C1 segment of cervical spinal cord (tissue), 14 donors: ENCODE measurements at regions not wholly inside any gene's neighbourhood (a gene's known extent, or its start where the extent isn't known, plus 50 kb on each side); places are given as distances from the start of the nearest gene placed in this dataset.

Experiments
- DNase-seq, 14 donors: peaks; one replicate each; lab custom pipeline; 2025; lab: John Stamatoyannopoulos, UW

DNA sequence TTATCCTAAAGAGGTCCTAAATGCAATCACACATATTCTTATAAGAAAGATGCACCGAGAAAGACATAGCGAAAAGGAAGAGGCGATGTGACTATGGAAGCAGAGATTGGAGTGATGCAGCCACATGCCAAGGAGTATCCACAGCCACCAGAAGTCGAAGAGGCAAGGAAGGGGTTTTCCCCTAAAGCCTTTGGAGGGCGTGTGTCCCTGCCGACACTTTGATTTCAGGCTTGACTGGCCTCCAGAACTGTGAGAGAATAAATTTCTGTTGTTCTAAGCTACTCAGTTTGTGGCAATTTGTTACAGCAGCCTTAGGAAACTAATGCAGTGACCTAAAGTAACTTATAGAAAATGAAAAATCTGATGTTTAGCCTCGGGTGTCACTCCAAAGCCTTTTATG is 179.5 kb upstream of the CITED2 start:
- DNase-seq, result no peak

DNA sequence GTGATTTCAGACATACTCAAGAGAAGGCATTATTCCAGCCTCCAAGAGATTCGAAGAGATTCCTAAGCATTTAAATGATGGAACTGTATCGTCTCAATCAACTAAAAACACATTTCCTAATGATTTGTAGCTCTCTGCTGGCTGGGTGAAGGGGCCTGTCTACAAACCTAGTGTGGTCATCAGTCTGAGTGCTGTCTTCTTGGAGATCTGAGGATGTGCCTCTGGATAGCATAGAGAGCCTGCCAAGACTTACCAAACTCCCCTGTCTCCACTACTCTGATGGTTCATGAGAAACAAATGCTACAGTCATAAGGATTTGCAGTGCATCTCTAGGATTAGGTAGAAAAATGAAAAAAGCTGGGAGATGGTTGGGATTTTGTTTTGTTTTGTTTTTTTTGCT is 176.9 kb upstream of the CITED2 start:
- no peak for DNase-seq

DNA sequence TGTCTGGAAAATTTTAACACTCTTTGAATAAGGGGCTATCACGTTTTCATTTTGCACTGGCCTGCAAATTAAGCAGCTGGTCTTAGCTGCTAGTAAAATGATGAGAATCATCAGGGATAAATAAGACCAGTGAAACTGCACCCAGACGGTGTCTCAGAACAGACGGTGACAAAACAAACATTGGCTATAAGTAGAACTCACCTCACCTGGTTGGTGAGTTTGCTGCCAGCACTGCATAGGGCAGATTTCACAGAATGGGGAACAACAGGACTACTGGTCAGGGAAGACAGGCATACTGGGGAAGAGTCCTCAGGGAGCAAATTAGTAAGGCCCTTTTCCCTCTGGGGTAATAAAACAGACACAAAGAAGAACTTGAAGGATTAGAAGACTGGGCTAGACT is 175.9 kb upstream of the CITED2 start:
- DNase-seq, result no peak

DNA sequence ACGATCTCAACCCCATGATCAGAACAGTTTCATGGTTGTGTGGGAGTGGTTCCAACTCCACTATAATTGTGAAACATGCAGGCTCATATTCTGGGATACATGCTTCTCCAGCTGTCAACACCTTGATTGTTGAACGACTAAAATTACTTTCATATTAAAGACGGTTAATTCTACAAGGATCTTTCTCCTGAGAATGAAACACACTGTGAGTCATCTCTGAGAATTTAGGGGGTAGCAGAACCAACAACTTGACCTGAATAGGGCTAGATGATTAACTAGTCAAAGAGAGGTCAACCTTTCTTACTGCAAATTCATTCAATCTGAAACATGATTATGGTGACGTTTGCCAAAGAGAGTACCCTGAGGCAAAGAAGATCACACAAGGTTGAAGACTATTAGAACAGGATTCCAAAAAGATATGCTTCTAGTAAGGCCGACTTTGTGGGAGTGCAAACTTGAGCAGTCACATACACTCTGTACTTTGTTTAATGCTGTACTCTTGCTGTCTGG is 175.2 kb upstream of the CITED2 start:
- no peak for DNase-seq

DNA sequence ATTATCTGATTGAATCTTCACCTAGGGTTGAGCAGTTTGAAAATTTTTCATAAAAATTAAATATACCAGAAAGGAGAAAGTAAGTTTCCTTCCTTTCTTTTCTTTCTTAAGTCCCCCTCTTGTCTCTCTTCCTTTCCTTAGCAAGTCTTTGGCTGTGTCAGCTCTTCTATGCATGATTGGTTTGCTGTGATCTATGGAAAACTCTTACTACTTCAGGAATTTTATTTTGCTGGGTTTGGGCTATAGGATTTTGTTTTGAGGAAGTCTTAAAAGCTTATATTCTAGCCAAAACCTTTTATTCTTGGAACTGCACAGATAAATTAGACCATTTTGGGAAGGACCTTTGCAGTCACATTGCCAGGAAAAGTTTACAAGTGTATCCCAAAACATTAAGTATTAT is 173.4 kb upstream of the CITED2 start:
- no peak for DNase-seq

DNA sequence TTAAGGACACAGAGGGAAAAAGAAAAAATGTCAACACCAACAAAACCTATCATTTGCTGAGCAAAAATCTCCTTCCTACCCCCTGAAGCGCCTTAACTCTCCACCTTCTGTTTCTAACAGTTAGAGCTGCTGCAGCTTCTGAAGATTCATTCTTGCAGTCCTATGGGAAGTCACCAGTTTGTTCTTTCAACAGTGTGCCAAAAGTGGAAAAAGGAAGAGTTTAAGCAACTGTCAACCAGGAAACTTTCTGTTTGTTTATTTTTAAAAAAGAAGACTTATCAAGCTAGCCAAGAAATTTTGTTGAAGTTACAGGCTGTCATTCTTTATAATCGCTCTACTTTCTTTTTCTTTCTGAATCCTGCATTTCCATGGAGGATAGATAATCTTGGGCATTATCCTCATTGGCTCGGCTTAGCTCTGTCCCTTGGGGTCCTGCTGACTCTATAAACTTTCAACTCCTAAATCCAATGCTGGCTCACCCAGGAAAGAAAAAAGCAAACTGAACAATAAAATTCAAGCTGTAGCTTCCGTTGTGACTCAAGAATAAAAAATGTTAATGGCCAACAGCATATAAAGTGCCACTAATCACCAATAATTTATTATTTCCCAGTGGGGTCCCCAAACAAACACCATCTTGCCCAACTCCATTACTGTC is 172.8 kb upstream of the CITED2 start:
- no peak for DNase-seq

DNA sequence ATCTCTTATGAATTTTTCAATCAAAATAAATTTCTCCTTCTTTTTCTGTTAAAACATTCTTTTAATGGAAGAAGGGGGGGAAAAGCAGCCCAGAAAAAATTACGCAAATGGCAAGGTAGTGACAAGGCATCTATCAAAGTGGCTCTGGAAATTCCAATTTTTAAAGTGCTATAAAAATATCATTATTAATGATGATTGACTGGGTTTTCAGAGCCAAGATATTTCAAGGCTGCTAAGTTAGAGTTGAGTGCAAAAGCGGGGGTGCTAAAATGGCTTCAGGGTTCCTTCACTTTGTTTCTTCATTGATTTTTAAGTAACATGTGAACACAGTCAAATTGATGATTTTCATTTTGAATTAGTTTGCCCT is 171.6 kb upstream of the CITED2 start:
- DNase-seq, result no peak

DNA sequence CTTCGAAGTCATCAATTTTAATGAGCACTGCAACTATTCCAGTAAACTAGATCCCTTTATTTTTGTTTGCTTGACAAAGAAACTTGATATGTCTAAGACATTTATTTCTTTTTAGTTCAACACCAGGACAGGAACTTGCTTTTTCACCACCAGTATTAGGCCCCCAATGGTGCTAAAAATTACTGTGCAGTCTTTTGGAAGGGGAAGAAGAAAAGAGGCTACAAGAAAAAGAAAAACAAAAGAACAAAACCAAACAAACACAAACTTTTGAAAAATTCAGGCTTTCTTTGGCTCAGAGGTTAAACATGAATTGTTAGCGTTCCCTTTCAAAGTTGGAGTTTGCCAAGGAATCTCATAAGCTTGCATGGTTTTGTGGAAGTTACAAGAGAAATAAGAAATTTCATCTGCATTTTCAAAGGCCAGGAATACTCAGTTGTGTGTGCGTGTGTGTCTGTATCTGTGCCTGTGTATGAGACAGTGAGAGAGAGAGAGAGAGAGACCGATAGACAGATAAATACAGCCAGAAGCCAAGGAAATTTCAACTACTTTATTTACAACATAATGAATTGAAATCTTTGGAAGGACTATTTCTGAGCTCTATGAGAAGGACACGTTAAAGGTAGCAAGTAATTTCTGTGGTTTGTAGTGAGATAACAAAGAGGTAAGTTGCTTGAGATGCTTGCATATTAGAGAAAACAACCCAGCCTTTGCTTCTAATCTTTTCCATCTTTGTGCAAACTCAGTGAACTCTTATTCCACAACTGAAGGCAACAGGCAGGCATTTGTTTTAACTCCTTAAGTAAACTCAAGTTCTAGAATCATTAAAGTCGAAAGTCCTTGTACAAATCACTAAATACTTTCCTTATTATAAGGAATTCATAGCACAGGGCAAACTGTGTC is 171.0 kb upstream of the CITED2 start:
- no peak for DNase-seq

DNA sequence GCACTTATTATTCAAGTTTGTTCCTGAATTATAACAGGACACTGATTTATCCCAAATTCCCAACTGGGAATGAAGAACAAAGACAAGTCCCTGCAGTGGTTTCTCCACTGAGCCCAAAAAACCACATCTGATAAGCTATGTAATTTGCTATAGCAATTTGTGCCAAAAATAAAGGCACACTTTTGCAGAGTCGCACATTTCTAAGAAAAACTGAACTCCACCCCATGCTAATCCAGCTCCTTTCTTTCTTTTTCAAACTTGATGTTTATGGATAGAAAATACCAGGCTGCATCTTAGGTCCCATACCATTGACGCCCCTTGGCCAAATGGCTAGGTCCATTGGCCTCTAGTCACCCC is 170.2 kb upstream of the CITED2 start:
- DNase-seq, result no peak

DNA sequence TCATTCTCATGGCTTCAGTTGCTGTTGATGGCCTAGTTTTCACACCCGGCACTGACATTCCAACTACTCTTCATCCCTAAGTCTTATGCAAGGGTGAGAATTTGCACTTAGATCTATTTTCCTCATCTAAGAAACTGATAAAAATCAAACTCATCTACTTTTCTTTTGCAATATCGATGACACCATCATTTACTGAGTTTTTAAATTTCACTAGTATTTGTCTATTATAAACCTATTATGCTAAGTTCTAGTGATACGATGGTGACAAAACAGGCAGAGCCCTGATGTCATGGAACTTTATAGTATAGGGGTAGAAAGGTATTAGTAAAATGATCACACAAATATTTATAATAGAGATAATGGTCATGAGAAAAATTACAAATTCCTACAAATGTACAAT is 167.9 kb upstream of the CITED2 start:
- DNase-seq, result no peak

DNA sequence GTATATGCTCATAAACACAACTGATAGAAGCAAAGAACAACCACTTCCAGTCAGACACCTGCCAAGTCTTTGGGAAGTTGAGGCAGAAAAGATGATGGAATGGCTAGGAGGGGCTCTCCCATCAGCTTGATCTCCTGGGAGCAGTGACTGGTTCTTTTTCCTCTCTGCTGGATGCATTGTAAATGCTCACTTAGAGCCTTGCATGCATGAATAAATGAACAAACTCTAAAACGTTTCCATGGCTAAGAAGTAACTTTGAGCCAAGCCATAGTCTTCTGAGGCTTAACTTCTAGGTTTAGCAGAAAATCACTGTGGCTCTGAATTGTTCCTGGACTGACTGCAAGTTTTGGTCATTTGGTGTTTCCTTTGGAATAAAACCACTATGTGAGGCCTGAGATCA is 166.4 kb upstream of the CITED2 start:
- no peak for DNase-seq

DNA sequence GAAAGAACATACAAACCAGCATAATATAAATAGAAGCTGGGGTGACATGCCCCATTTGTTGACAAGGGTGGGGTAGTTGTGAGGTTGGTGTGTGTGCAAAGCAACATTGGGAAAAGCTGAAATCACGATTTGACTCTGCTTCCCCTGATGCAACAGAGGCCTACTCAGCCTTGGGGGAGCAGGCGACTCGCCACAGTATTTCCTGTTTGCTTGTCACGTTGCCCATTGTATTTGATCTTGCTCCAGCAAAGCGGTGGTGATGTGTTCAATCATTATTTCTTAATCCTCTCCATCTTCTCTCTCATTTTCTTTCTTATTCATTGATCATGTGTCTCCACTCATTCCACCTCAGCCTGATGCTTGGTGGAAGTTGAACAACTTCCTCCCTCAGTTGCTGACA is 165.8 kb upstream of the CITED2 start:
- no peak for DNase-seq

DNA sequence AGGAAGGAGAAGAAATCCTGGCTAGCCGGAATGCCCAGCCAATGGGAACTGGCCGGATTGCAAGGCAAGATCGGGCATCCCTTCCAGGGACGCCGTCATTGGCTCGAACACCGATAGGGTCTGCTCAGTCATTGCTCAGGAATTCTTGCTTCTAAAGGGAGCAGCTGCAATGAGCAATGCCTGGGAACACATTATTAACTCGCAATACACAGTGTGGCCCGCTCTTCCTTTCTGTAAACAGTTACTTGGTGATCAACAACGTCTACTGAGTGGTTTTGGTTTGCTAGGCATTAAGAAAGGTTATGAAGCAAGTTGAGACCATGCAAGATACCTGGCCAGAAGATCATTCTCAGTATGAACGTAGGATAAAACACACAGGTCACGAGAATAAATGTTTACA is 165.4 kb upstream of the CITED2 start:
- DNase-seq, result no peak

DNA sequence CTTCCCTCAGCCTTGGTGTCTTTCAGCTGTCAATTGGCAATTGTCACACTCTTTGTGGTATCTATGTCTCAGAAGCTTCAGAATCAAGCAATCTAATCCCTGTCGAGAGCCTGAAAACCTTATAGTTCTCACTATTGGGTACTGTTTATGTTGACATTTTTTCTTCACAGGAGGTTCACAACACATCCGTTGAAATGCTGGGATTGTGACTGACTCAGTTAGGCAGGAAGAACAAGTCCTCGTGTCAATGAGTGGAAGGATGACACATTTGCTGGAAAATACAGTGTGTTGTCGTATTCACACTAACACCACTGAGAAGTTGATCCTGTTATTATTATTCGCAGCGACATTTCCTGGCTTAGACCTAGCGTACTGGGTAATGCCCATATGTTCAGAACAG is 163.9 kb upstream of the CITED2 start:
- no peak for DNase-seq

DNA sequence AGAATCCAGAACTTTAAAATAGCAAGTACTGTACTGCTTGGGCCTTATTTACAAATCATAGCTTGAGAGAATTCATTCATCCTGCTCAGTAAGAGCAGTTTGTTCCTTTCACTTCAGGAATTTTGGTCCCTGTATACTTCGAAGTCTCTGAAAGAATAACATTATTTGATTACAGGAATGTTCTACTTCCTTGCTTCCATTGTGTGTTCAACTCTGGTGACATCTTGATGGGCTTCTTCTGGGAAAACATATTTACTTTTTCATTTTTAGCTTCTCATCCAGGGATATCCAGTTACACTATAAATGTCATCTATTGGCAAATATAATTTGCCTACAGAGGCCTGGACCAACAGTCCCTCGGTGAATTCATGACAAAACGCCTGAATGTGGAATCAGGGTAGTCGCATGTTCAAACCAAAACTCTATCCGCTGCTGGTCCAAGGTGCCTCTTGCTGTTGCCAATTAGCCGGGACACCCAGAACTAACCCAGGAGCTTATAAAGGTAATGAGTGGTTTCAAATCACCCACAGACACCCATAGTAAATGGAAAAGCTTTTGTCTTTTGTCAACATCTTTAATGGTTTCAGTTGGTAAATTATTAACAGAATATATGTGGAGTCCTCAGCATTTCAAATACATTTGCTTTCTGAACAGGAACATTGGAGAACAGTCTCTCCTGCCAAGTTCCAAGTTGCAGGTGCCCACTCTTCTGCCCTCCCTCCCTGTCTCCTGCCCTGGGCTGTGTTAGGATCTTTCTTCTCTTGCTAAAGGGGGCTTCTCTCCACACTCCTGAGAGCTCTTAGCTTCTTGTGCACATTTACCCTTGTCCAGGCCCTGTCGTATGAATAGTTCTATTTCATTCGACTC is 162.5 kb upstream of the CITED2 start:
- DNase-seq, result no peak

DNA sequence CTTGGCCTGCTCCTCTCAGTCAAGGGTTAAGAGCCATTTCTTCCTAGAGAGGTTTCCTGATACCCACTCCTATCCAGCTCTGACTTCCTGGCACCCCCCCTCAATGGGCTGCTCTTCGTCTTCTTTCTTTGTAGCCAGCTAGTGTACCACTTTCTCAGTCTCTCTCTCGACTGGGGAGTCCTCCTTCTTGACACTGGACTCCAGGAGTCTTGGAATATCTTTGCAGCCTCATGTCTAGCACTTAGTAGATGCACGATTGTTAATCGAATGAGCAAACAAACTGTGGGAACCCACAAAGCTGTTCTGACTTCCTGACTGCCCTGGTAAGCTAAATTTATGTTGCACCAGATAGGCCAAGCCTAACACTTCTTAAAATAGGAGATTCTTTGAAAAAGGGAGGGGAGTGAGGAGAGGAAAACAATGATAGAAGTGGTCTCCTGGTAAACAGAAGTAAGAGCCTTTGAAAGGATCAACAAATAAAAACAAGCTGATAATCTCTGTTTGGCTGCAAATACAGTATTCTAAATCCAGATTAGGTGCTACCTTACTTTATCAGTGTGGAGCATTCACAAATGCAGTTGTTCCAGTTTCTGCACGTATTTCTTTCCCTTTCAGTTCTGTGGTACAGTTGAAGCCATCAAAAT is 160.1 kb upstream of the CITED2 start:
- no peak for DNase-seq

DNA sequence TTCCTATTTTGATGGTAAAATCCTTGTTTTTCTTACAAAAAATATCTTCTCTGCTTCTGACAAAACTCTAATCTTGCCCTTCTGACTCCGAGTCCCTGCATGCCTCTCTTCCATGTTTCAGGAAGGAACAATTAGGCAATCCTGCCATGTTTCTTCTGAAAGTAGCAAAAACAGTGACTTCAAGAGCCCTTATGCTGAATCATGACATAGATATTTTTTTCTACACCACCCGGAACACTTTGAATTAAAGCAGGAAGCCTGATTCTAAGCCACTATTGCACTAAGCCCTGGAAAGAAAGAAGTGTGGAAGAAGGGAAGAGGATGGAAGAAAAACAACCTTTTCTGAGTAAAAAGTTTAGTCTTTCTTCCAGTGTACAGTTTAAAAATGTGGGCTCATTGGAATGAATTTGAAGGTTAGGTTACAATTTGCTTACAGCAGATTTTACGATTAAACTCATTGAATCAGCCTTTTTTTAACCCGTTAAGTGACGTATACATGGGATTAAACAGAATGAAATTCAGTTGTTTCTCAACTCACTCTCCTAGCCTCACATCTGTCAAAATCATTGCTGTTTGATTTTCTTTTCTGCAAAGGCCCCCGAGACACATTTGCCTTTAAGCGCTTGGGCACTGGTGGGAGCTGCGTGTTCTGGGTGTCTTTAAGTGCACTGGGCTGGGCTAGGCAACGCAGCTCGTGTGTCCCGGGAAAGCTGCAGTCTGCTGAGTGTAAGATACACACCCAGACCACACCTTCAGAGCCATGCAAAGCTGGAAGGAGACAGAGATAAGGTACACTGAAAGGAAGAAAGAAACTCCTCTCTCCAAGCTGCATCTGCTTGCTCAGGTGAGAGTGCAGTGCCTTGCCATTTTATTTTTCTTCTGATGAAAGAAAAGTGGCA is 159.4 kb upstream of the CITED2 start:
- no peak for DNase-seq

DNA sequence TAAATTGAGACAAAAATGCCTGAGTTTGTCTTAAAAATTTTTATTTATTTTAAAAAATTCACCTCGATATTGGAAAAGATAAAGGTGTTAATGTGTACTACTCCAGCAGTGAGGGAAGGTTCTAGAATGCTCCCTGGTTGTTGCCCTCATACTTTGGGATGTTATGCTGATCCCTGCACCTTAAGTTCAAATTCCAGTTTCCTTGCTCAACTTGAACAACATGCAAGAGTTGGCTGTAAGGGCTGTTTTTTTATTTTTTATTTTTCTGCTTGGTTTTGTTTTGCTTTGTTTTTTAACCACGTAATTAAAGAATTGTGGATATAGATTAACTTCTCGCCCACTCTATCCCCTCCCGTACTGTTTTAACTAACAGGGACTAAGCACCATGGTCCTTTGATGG is 158.7 kb upstream of the CITED2 start:
- no peak for DNase-seq

DNA sequence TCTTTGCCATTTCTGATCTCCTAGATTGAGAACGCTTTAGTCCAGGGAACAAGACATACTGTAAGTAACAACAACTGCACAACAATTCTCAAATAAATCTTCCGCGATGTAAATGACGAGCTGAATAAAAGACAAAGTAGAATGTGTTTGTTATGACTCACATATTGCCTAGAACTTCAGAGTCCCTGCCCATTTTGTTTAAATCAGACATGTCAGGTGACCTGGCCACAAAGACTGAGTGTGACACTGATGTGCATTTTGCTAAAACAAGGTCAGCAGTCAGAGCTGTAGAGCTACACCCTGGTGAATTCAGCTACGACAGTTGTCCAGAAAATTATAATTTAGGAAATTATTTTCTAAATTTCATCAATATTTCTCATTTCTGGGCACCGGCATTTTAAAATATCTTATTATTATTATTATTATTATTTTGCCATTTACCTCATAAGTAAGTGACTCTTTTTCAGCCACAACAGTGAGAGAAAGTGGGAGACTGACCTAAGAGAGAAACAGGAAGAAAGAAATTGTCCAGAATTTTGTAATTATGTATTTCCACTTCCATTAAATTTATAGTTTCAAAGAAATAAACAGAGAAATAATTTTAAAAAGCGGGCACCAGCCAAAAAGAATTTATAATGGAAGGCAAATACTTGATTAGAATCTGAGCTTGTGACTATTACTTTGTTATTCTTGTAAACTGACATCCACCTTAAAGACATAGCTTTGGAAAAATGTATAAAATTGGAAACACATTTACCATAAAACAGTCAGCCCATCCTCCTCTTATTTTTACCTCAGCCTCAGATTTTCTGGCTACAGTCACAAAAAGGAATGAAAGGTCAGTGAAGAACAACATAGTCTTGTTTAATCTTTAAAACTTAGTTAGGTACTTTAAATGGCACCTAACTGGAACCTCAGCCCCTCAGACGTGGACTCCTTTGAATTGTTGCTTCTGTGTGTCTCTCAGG is 157.0 kb upstream of the CITED2 start:
- no peak for DNase-seq

DNA sequence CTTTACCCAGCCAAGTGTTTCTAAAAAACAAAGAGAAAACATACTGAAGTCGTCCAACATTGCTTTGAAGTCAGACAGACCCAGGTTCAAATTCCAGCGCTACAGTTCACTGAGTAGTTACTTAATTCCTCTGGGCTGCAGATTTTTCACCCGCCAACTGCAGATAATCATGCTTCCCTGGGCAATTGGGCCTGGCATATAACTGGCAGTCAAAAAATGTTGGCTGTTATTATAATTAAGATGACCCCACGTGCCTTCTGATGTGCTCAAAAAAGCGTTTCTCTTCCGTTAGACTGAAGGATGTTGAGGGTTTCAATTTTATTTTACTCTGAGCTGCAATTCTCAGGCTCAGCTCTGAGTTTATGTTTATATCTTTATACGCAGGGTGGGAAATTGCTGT is 156.1 kb upstream of the CITED2 start:
- no peak for DNase-seq
